T-helper 2 cell (primary cell): ENCODE measurements at regions not wholly inside any gene's neighbourhood (a gene's known extent, or its start where the extent isn't known, plus 50 kb on each side); places are given as distances from the start of the nearest gene placed in this dataset.

Experiments
- DNase-seq, 5 experiments: peaks; one replicate each; pipeline versions ENCODE4 v3.0.0 to v3.0.0-alpha.2; 2012 to 2022

DNA sequence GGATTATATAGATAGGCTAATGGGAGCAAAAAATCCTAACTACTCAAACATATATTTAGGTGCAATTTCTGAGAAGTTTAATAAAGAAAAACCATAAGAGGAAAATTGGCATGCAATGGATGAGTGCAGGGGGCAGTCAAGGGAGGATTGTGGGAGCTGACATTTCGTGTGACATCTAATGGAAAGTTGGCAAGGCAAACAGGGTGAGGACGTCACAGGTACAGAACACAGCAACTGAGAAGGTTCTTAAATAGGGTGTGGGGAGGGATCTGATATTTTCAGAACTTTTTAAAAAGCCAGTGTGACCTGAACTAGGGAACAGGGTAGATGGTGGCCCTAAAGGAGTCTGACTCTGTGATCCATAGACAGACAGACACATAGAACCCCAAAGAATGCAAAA, 194.9 kb upstream of the GLI3 start:
- no peak for DNase-seq

GRCh38 chr7:42429339-42429738, 192.3 kb upstream of the GLI3 start:
- DNase-seq = no peak

- no peak for DNase-seq
These were observed 189.2 kb upstream of the GLI3 start for GRCh38 chr7:42426163-42426562.

DNA sequence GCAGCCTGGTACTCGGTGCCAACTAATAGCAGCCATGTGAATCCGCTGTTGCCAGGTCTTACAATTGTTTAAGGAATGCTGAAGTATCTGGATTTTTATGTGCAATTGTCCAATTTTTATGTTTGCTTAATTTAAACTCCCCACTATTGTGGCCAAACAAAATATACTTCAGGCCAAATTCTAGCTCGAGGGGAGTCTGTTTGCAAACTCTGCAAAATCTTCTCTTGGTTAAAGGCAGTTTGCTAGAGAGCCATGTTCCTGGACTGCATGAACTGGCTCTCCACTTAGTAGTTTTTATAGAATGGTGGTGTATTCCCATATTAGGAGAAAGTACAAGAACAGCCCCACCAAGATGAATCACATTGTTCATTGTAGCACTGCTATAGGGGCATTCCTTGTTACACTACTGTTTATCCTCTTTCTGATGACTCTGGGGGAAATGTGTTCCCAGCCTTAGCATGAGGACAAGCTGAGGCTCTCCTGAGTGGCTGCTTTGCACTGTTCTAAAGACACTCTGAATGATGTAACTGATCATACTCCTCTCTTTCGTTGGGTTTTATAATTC, 178.0 kb upstream of the GLI3 start:
- no peak for DNase-seq

DNA sequence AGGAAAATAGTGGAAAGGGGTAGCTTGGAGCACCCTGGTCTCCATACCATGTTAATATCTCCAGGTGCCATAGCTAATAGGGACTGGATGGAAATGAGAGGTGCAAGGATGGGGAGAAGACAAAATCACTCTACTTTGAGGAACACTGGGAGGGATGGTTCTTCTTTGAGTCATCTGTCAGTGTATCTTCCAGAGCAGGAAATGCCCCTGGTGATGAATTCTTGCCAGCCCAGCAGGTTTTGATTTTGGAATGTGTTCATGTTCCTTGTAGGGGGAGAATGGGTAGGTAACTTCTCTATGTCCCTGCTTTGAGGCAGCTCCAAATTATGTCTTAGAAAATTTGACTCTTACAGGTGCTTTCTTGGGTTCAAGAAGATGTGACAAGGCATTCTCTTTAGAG, 177.0 kb upstream of the GLI3 start:
- DNase-seq = no peak

DNA sequence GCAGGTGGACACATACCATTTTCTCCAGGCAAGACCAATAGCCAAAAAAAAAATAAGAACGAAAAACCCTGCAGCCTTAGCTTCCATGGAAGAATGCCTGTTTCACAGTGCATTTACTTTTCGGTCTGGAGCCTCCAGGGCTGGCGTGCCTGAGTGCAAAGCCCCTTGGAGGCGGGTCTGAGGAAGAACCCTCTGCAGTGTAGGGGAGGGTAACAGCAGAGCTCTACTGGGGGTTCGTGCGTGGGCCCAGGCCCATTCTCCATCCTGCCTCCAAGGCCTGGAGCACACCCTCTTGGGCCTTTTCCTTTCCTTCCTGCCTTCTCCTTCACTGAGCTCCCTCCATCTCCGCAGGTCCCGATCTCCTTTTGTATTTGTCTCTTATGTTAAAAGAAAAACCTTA, 172.3 kb upstream of the GLI3 start:
- no peak for DNase-seq

- no peak for DNase-seq
These were observed 170.8 kb upstream of the GLI3 start for GRCh38 chr7:42407833-42408232.

GRCh38 chr7:42407021-42407710, 170.2 kb upstream of the GLI3 start:
- no peak for DNase-seq

- DNase-seq = no peak
These were observed 169.3 kb upstream of the GLI3 start for GRCh38 chr7:42406358-42406757.

GRCh38 chr7:42405782-42406181, 168.8 kb upstream of the GLI3 start:
- DNase-seq = no peak

- no peak for DNase-seq
These were observed 166.8 kb upstream of the GLI3 start for GRCh38 chr7:42403831-42404230.

DNA sequence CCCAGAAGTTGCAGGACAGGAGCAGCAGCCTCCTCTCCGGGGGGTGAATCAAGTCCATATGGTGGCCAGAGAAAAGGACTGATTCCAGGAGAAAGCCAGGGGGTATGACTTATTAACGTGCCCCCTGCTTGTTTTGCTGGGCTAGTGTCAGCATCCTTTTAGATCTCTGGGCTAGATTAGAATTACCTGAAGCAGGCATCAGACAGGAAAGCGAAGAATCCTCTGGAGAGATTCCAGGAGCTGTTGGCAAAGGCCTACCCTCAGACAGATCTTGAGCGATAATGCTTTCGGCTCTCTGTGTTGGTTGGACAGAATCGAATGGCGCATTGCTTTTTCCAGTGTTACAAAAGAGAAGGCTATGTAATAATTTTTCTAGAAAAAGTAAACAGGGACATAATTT, 164.0 kb upstream of the GLI3 start:
- no peak for DNase-seq

GRCh38 chr7:42400211-42400772, 163.3 kb upstream of the GLI3 start:
- no peak for DNase-seq

GRCh38 chr7:42395607-42396006, 158.6 kb upstream of the GLI3 start:
- no peak for DNase-seq

DNA sequence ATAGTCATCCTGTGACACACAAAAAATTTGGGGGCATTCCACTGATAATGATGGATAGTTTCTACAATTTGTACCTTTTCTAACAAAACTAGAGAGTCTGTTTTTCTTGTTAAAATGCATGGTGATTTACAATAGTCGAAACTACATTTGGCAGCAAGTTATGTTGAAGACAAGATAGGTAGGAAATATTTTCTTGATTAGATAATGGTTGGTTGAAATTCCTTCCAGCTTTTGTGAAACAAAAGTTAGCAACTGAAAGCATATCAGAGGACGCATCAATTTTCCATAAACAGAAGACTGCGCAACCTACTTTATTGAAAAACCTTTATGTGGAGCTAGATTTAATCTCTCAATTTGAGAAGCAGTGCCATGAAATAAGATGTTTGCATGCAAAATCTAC, 155.8 kb upstream of the GLI3 start:
- no peak for DNase-seq

DNA sequence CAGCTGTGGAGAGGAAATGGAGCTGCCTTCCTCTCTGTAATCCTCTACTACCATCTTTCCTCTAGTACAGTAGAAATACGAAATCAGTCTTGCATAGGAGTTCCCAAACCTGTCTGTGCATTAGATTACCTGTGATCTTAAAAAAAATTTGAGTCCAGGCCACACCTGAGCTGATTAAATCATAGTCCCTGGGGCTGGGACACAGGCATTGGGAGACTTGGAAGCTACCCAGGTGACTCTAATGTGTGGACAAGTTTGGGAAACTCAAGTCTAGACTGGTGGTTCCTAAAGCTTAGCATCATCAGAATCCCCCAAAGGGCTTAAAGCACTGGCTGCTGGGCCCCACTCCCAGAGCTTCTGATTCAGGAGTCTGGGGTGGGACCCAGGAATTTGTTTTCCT, 152.7 kb upstream of the GLI3 start:
- no peak for DNase-seq

DNA sequence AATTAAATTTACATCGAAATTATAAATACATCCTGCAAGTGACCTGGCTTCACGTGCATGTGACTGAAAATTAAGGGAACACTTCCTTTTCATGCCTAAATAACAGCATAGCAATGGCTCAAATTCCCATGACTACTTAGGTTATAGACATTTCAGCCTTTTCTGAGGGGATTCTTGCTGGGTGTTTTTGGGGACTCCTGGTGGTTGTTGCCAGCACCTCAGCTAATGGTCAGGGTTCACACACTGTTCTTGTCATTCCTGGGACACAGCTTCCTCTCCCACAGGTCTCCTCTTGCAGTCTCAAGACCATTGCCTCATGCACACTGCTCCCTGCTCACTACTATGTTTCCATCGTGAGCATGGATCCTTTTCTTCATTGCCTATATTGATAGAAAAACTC, 148.9 kb upstream of the GLI3 start:
- no peak for DNase-seq

DNA sequence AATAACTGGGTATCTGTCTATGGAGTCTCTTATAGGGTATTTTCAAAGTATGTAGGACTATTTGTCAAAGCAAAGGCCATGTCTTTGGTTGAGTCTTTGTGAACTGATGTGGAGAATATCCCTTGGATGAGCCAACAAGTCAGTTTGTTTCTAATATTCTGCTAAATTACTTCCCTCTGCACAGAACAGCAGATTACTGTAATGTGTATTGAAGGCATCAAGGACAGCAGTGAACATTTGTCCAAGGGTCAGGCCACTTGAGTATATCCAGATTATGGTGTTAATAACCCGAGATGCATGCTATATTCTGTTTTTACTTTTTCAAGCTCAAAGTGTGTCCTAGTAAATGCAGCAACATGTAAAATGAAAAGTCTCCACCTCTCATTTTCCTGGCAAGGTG, 144.2 kb upstream of the GLI3 start:
- no peak for DNase-seq

DNA sequence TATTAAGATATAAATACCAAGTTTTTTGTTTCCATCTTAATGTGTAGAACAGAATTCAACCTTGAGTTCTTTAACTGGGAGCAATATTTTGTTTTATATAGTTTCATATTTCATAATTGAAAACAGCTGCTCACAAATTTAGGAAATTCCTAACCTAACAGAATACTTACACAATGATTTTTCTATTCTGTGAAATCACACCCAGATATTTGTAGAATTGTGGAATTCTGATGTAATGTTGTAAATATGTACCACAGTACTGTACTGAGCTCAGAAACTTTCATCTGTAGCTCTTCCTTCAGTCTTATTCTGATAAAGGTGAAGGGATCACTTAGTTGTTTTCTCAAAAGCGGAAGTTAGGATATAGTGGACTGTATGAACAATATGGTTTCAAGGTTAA, 143.4 kb upstream of the GLI3 start:
- no peak for DNase-seq

DNA sequence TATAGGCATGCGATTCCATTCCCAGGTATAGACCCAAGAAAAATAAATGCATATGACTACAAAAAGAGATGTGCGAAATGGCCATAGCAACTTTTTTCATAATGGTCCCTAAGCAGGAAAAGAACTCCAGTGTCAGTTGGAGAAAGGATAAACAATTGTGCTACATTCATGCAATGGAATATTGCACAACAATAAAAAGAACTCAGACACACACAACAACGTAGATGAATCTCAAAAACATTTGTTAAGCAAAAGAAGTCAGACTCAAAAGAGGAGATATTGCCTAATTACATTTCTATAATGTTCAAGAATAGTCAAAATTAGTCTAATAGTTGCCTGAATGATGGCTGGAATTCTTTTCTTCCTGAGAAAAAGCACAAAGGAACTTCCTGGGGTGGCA, 141.1 kb upstream of the GLI3 start:
- DNase-seq = no peak

DNA sequence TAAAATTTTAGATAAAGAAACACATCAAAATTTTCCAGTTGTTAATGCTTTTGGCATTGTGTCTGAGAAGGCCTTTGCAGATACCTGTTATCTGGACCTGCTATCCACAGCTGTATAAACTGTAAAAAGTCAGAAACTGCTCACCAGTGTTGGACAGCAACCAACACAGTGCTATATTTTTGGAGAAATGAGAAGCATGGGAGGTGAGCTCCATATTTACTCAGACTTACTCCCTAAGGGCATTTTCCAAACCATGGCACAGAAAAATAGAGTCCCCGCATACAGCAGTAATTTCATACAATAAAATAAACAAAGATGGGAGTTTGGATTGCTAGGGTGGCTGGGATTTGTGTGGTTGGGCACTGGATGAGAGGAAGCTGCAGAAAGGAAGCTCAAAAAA, 136.3 kb upstream of the GLI3 start:
- no peak for DNase-seq

DNA sequence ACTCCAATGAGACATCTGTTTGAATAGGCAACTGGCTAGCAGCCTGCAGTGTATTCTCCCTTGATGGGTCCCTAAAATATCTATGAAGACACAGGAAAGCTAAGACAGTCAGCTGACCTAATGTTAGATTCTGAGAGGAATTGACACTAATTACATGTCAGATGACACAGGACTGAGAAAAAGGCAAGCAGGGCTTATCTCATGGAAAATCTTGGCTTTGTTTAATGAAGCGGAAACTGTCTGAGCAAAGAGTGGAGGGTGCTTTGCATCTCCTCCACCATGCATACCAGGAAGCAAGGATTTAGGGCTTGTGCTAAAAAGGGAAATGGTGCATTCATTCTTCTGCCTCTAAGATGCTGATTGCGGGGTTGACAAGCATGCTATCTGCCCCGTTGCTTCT, 135.5 kb upstream of the GLI3 start:
- DNase-seq = no peak

- no peak for DNase-seq
These were observed 122.9 kb upstream of the GLI3 start for GRCh38 chr7:42359946-42360345.

- DNase-seq = no peak
These were observed 114.4 kb upstream of the GLI3 start for GRCh38 chr7:42351316-42351935.
